CD14-positive monocyte (primary cell): ENCODE measurements at regions not wholly inside any gene's neighbourhood (a gene's known extent, or its start where the extent isn't known, plus 50 kb on each side); places are given as distances from the start of the nearest gene placed in this dataset.

Experiments used
- DNase-seq, 3 donors: peaks; one replicate each; pipeline ENCODE4 v3.0.0-alpha.2; 2011 to 2022
- H2AFZ ChIP-seq: 2 replicates; pipeline ENCODE4 v1.6.0; 2012; ENCODE audit warnings: mild to moderate bottlenecking, low read depth, low read length, inconsistent platforms; ENCODE audit not compliant: insufficient read depth, poor library complexity, severe bottlenecking
- H3K27ac ChIP-seq, 2 donors: 1 replicate in 1 of 2; 2 replicates in 1 of 2; pipeline ENCODE4 v1.5.1; 2012 to 2013; ENCODE audit warnings: low read length in 2 of 2, control low read depth in 1 of 2, inconsistent platforms in 1 of 2, low read depth in 1 of 2, mild to moderate bottlenecking in 1 of 2
- H3K27me3 ChIP-seq, 2 donors: one replicate each; pipeline versions ENCODE4 v1.6.0 to v1.6.1; 2011 to 2013; ENCODE audit warnings: low read length in 2 of 2; ENCODE audit not compliant: control insufficient read depth in 2 of 2, insufficient read depth in 2 of 2
- H3K36me3 ChIP-seq, 2 donors: replicated peaks in 1 of 2; 1 replicate in 1 of 2; 2 replicates in 1 of 2; pipeline versions ENCODE4 v1.5.1 to v1.6.1; 2012 to 2013; ENCODE audit warnings: low read length in 2 of 2, control low read depth in 1 of 2, inconsistent platforms in 1 of 2, mild to moderate bottlenecking in 1 of 2; ENCODE audit not compliant: insufficient read depth in 2 of 2, control insufficient read depth in 1 of 2
- H3K4me1 ChIP-seq, 2 donors: 1 replicate in 1 of 2; 2 replicates in 1 of 2; pipeline versions ENCODE4 v1.5.1 to v1.6.1; 2012 to 2013; ENCODE audit warnings: low read length in 2 of 2, control low read depth in 1 of 2, inconsistent platforms in 1 of 2, mild to moderate bottlenecking in 1 of 2, moderate library complexity in 1 of 2; ENCODE audit not compliant: insufficient read depth in 2 of 2, control insufficient read depth in 1 of 2
- H3K4me2 ChIP-seq: replicated peaks from 2 replicates; pipeline ENCODE3; 2012; ENCODE audit warnings: low read length, moderate library complexity, mild to moderate bottlenecking; ENCODE audit not compliant: poor library complexity, severe bottlenecking; ENCODE audit errors: extremely low read depth
- H3K4me3 ChIP-seq, 3 experiments: fragments of 200-600 bp in 1 of 3; sonication (generic) in 1 of 3; replicated peaks in 1 of 3; 1 replicate in 2 of 3; 2 replicates in 1 of 3; pipeline ENCODE4 v1.5.1; 2011 to 2013; ENCODE audit warnings: low read length in 3 of 3, mild to moderate bottlenecking in 3 of 3, control low read depth in 2 of 3, low read depth in 2 of 3, inconsistent platforms in 1 of 3, moderate library complexity in 1 of 3
- H3K79me2 ChIP-seq: 2 replicates; pipeline ENCODE4 v1.6.0; 2012; ENCODE audit warnings: mild to moderate bottlenecking, control low read depth, inconsistent platforms, low read length, moderate library complexity; ENCODE audit not compliant: insufficient read depth
- H3K9ac ChIP-seq: 2 replicates; pipeline ENCODE4 v1.6.0; 2017; ENCODE audit warnings: low read length, mild to moderate bottlenecking; ENCODE audit not compliant: insufficient read depth, poor library complexity, severe bottlenecking
- H3K9me3 ChIP-seq, 2 donors: replicated peaks in 1 of 2; 1 replicate in 1 of 2; 2 replicates in 1 of 2; pipeline versions ENCODE4 v1.5.1 to v1.6.1; 2012 to 2013; ENCODE audit warnings: low read length in 2 of 2, control low read depth in 1 of 2; ENCODE audit not compliant: control insufficient read depth in 1 of 2, insufficient read depth in 1 of 2
- H4K20me1 ChIP-seq: 2 replicates; pipeline ENCODE4 v1.6.0; 2012; ENCODE audit warnings: mild to moderate bottlenecking, low read length, control low read depth, moderate library complexity; ENCODE audit not compliant: insufficient read depth
- H3K27ac Mint-ChIP-seq, 7 donors: one replicate each; pipeline ENCODE4 v1.8.0; 2020; ENCODE audit warnings: mild to moderate bottlenecking in 7 of 7, mixed read lengths in 7 of 7, moderate library complexity in 6 of 7, inconsistent platforms in 2 of 7
- H3K27me3 Mint-ChIP-seq, 3 donors: one replicate each; pipeline ENCODE4 v1.8.0; 2021 to 2022; ENCODE audit warnings: low read depth in 3 of 3, mild to moderate bottlenecking in 3 of 3, mixed read lengths in 3 of 3, moderate library complexity in 3 of 3, inconsistent platforms in 1 of 3
- H3K36me3 Mint-ChIP-seq, 2 donors: one replicate each; pipeline ENCODE4 v1.8.0; 2020; ENCODE audit warnings: mixed read lengths in 2 of 2, inconsistent platforms in 1 of 2, mild to moderate bottlenecking in 1 of 2
- H3K4me1 Mint-ChIP-seq: one replicate; pipeline ENCODE4 v1.8.0; 2020; ENCODE audit warnings: mild to moderate bottlenecking, mixed read lengths
- H3K4me3 Mint-ChIP-seq, 2 donors: one replicate each; pipeline ENCODE4 v1.8.0; 2020; ENCODE audit warnings: mild to moderate bottlenecking in 2 of 2, mixed read lengths in 2 of 2, moderate library complexity in 1 of 2
- H3K9me3 Mint-ChIP-seq, 7 donors: one replicate each; pipeline ENCODE4 v1.8.0; 2020 to 2022; ENCODE audit warnings: mixed read lengths in 7 of 7, mild to moderate bottlenecking in 6 of 7, moderate library complexity in 6 of 7, inconsistent platforms in 2 of 7
- CTCF ChIP-seq: fragments of 200-600 bp; IDR thresholded peaks from one replicate; pipeline ENCODE4 v1.8.0; 2022; ENCODE audit warnings: antibody characterized with exemption, mild to moderate bottlenecking
- WGBS: methylation state at CpG from one replicate; pipeline ENCODE4 v1.1.5; 2013; ENCODE audit warnings: missing lambda C conversion rate; ENCODE audit not compliant: insufficient coverage; 5-methylcytosine and 5-hydroxymethylcytosine counted together
- intact Hi-C, 2 donors: fragments of 100-400 bp; cut with micrococcal nuclease; formaldehyde crosslinking; loops; one replicate each; pipeline versions ENCODE4 v1.15.0 to v1.15.1; 2023

GRCh38 chr9:25562101-25562500 lies 116.1 kb downstream of the TUSC1 start:
- Histone ChIP-seq H3K9ac (no peak overlapping the region), H3K27ac (no peak overlapping the region), H2AFZ (no peak overlapping the region), H3K79me2 (no peaks in the 10 kb centered on the region), H3K4me3 (no peak overlapping the region), H3K4me1 (no peaks in the 10 kb centered on the region), H4K20me1 (no peaks in the 10 kb centered on the region), H3K9me3 (no peaks in the 10 kb centered on the region), H3K27me3 (no peaks in the 10 kb centered on the region), H3K4me2 (no peak overlapping the region), H3K36me3 (no peaks in the 10 kb centered on the region)
- H3K9me3 Mint-ChIP-seq: peaks cover 0 to 3% (median 0%) of the 10 kb centered on the region in 7 donors
- H3K36me3 Mint-ChIP-seq: no peaks in the 10 kb centered on the region
- 50% methylated on average over 1 of the region's 2 CpGs for WGBS
- no peak for DNase-seq
- H3K4me1 Mint-ChIP-seq: no peaks in the 10 kb centered on the region
- H3K27ac Mint-ChIP-seq: no peak overlapping the region
- intact Hi-C loops: no loop called here
- H3K4me3 Mint-ChIP-seq: no peak overlapping the region
- no peaks in the 10 kb centered on the region for H3K27me3 Mint-ChIP-seq
- no peak for TF ChIP-seq CTCF

DNA sequence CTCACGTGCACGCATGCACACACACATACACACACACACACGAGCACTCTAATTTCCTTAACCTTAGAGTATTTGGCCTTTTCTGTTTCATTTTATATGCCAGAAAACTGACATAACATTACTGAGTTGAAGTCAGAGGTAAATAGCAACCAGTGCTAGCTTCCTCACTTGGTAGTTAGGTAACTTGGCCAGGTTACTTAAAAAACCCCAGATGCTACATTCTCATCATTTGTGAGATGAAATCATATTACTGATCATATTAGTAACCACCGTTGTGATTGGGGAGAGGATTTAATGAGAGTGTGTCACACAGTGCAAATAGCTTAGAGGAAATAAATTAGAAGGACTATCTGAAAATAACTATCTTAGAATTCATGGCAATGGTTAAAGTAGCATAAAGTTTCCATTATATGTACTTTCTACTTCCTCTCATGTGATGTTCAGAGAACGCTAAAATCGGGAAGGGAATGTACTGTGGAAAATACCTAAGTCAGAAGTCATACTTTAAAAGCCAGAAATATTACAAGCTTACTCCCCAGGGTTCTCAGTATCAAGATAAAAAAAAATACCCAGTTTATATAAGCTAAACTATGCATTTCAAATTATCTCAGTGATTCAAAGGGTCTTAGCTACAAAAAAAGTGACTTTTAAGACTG lies 120.5 kb downstream of the TUSC1 start:
- peaks cover 0 to 2% (median 0%) of the 10 kb centered on the region in 7 donors for H3K9me3 Mint-ChIP-seq
- Histone ChIP-seq H3K4me2 (no peak overlapping the region), H3K36me3 (no peaks in the 10 kb centered on the region), H4K20me1 (no peaks in the 10 kb centered on the region), H3K79me2 (no peaks in the 10 kb centered on the region), H3K9ac (no peak overlapping the region), H3K27ac (no peak overlapping the region), H3K4me1 (no peaks in the 10 kb centered on the region), H3K27me3 (no peaks in the 10 kb centered on the region), H3K9me3 (no peaks in the 10 kb centered on the region), H3K4me3 (no peak overlapping the region), H2AFZ (no peak overlapping the region)
- no peaks in the 10 kb centered on the region for H3K4me1 Mint-ChIP-seq
- TF ChIP-seq CTCF: no peak
- H3K27ac Mint-ChIP-seq: no peak overlapping the region
- DNase-seq: no peak
- no peaks in the 10 kb centered on the region for H3K27me3 Mint-ChIP-seq
- intact Hi-C loops: no loop called here
- H3K36me3 Mint-ChIP-seq: no peaks in the 10 kb centered on the region
- no peak overlapping the region for H3K4me3 Mint-ChIP-seq
- WGBS: no CpG with 5 or more reads among the region's 6 CpGs
